Endothelial cell of umbilical vein (primary cell): ENCODE measurements at regions not wholly inside any gene's neighbourhood (a gene's known extent, or its start where the extent isn't known, plus 50 kb on each side); places are given as distances from the start of the nearest gene placed in this dataset.

Experiments used
- BruUV-seq: library from RNA; stranded (reverse); fragments of 400-500 nt; replicated peaks from 2 replicates; lab custom pipeline; 2021; lab: Mats Ljungman, UMichigan
- CTCF ChIA-PET: fragments of 300-600, 350-600 bp; sonication (Branson Sonifier 250); formaldehyde crosslinking; loops from one replicate; lab custom pipeline; 2021; ENCODE audit warnings: antibody characterized with exemption, inconsistent platforms; lab: Charles Lee
- POLR2A ChIA-PET: fragments of 300-600, 350-600 bp; sonication (Branson Sonifier 250); formaldehyde crosslinking; loops from one replicate; lab custom pipeline; 2021; ENCODE audit warnings: antibody characterized with exemption, inconsistent platforms; lab: Charles Lee
- DNase-seq: peaks from one replicate; pipeline ENCODE4 v3.0.0-alpha.2; 2011; ENCODE audit warnings: low read depth, low spot score
- FAIRE-seq: peaks from 2 replicates; lab custom pipeline; 2011; peaks lifted over from hg19 to GRCh38; lab: Jason Lieb, UNC
- H2AFZ ChIP-seq: 2 replicates; pipeline ENCODE4 v1.6.0; 2012; ENCODE audit warnings: low read depth, low read length, control low read depth, inconsistent platforms
- H3K27ac ChIP-seq: 2 replicates; pipeline ENCODE4 v1.5.1; 2011; ENCODE audit warnings: low read depth, mild to moderate bottlenecking, control low read depth, low read length, moderate library complexity; ENCODE audit not compliant: insufficient read depth
- H3K27me3 ChIP-seq, 2 experiments: 2 replicates each; pipeline versions ENCODE4 v1.6.0 to v1.6.1; 2011; ENCODE audit warnings: low read length in 2 of 2, mixed read lengths in 1 of 2; ENCODE audit not compliant: control insufficient read depth in 2 of 2, insufficient read depth in 2 of 2
- H3K36me3 ChIP-seq, 2 experiments: 2 replicates in 1 of 2; 3 replicates in 1 of 2; pipeline ENCODE4 v1.5.1; 2011; ENCODE audit warnings: low read length in 2 of 2, mild to moderate bottlenecking in 1 of 2, moderate library complexity in 1 of 2; ENCODE audit not compliant: control insufficient read depth in 2 of 2, insufficient read depth in 2 of 2; ENCODE audit errors: extremely low read depth in 1 of 2
- H3K4me1 ChIP-seq: 3 replicates; pipeline ENCODE4 v1.5.1; 2011; ENCODE audit warnings: mild to moderate bottlenecking, low read length; ENCODE audit not compliant: control insufficient read depth, insufficient read depth; ENCODE audit errors: extremely low read depth
- H3K4me2 ChIP-seq: 2 replicates; pipeline ENCODE4 v1.6.1; 2011; ENCODE audit warnings: low read length, control low read depth, mixed read lengths; ENCODE audit not compliant: insufficient read depth
- H3K4me3 ChIP-seq, 3 experiments: fragments of 200-600 bp in 1 of 3; sonication (generic), shearing (Covaris generic) in 1 of 3; replicated peaks in 1 of 3; 2 replicates each; pipeline ENCODE4 v1.5.1; 2011 to 2016; ENCODE audit warnings: control low read depth in 3 of 3, low read length in 3 of 3, mild to moderate bottlenecking in 2 of 3, inconsistent platforms in 1 of 3, low read depth in 1 of 3, moderate library complexity in 1 of 3; ENCODE audit not compliant: insufficient read depth in 1 of 3
- H3K79me2 ChIP-seq: 2 replicates; pipeline ENCODE4 v1.6.0; 2012; ENCODE audit warnings: low read length, inconsistent platforms; ENCODE audit not compliant: control insufficient read depth, insufficient read depth
- H3K9ac ChIP-seq: replicated peaks from 2 replicates; pipeline ENCODE3; 2011; ENCODE audit warnings: low read length, control low read depth; ENCODE audit not compliant: insufficient read depth; ENCODE audit errors: extremely low read depth
- H3K9me1 ChIP-seq: replicated peaks from 3 replicates; pipeline ENCODE4 v1.6.0; 2011; ENCODE audit warnings: mild to moderate bottlenecking, low read length; ENCODE audit not compliant: control insufficient read depth, insufficient read depth; ENCODE audit errors: extremely low read depth
- H3K9me3 ChIP-seq: replicated peaks from 2 replicates; pipeline ENCODE4 v1.5.1; 2012; ENCODE audit warnings: low read length, inconsistent platforms; ENCODE audit not compliant: control insufficient read depth, insufficient read depth
- H4K20me1 ChIP-seq: replicated peaks from 2 replicates; pipeline ENCODE3; 2011; ENCODE audit warnings: mild to moderate bottlenecking, low read length; ENCODE audit not compliant: control insufficient read depth, insufficient read depth; ENCODE audit errors: extremely low read depth
- EZH2 ChIP-seq: IDR thresholded peaks from 2 replicates; pipeline ENCODE4 v1.6.1; 2012; ENCODE audit warnings: borderline replicate concordance, low read depth, mild to moderate bottlenecking, moderate library complexity, low read length, inconsistent platforms; ENCODE audit not compliant: severe bottlenecking
- FOS ChIP-seq: IDR thresholded peaks from 2 replicates; pipeline ENCODE4 v1.6.1; 2011; ENCODE audit warnings: mild to moderate bottlenecking, low read length, moderate library complexity, borderline replicate concordance; ENCODE audit not compliant: insufficient read depth
- GATA2 ChIP-seq: IDR thresholded peaks from 2 replicates; pipeline ENCODE4 v1.7.0; 2011; ENCODE audit warnings: low read depth, mild to moderate bottlenecking, moderate library complexity, mixed read lengths, low read length; ENCODE audit not compliant: insufficient read length, insufficient read depth
- JUN ChIP-seq: IDR thresholded peaks from 2 replicates; pipeline ENCODE4 v1.6.1; 2011; ENCODE audit warnings: borderline replicate concordance, low read depth; ENCODE audit not compliant: insufficient read length, insufficient read depth
- MYC ChIP-seq: IDR thresholded peaks from one replicate; pipeline ENCODE4 v1.6.1; 2011; ENCODE audit warnings: mild to moderate bottlenecking, low read depth, low read length
- POLR2A ChIP-seq: IDR thresholded peaks from 2 replicates; pipeline ENCODE4 v1.6.1; 2012; ENCODE audit warnings: low read depth, mild to moderate bottlenecking, control low read depth, low read length
- POLR2AphosphoS5 ChIP-seq: IDR thresholded peaks from 2 replicates; pipeline ENCODE4 v1.6.1; 2012; ENCODE audit warnings: low read depth, mild to moderate bottlenecking, control low read depth, low read length, moderate library complexity; ENCODE audit not compliant: insufficient read depth
- dilution Hi-C: fragments of 300-500 bp; cut with MboI; formaldehyde crosslinking; loops from one replicate; pipeline ENCODE4 v1.15.0; 2019; ENCODE audit warnings: low sequenced_read_pairs; ENCODE audit not compliant: extremely low pct_ligation_motif_present
- intact Hi-C: fragments of 100-400 bp; cut with micrococcal nuclease; formaldehyde crosslinking; loops from one replicate; pipeline ENCODE4 v1.10.0; 2022
- TF ChIP-seq, protein P1 (sequence below), 2 donors: IDR thresholded peaks; 1 replicate in 1 of 2; 2 replicates in 1 of 2; pipeline ENCODE4 v1.5.1; 2011; ENCODE audit warnings: low read length in 2 of 2, mild to moderate bottlenecking in 2 of 2, moderate library complexity in 2 of 2, control low read depth in 1 of 2, inconsistent platforms in 1 of 2, low read depth in 1 of 2; ENCODE audit not compliant: insufficient read depth in 1 of 2; ENCODE audit errors: extremely low read depth in 1 of 2
- TF ChIP-seq, protein P2 (sequence below): IDR thresholded peaks from 2 replicates; pipeline ENCODE4 v1.6.1; 2011; ENCODE audit not compliant: insufficient read depth, insufficient read length

DNA sequence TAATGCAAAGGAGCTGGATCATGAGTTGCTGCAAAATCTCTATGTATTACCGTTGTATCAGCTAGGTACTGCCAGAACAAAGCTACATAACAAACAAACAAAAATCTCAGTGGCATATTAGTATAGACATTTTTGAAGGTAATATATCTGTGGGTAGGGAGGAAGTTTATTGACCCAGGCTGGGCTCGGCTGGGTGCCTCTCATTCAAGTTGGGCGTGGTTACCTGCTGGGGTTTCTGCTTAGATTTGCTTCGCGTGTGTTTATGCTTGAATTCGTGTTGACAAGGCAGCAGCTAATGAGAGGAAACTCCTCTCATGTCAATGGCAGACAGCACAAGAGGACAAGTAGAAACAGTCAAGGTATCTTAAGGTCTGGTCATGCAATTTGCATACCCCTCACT is 520.7 kb downstream of the SOX5 start:
- BruUV-seq = no TSS peak
- dilution Hi-C loops = no loop called here

More for the DNA sequence above, 520.7 kb downstream of the SOX5 start:
- no peaks in the 10 kb centered on the region for H3K79me2 ChIP-seq
- intact Hi-C loops = no loop called here
- no peak for FAIRE-seq
- H3K27me3 ChIP-seq = no peaks in the 10 kb centered on the region
- no peak overlapping the region for H3K4me2 ChIP-seq
- no peak overlapping the region for H3K27ac ChIP-seq
- no peaks in the 10 kb centered on the region for H4K20me1 ChIP-seq
- no peak overlapping the region for H2AFZ ChIP-seq
- H3K36me3 ChIP-seq = no peaks in the 10 kb centered on the region
- H3K4me3 ChIP-seq = no peak overlapping the region
- no peaks in the 10 kb centered on the region for H3K9me3 ChIP-seq
- DNase-seq = no peak
- TF ChIP-seq EZH2 (no peak), POLR2AphosphoS5 (no peak), MYC (no peak), GATA2 (no peak), POLR2A (no peak), JUN (no peak), FOS (no peak)
- TF ChIP-seq, protein P1, sequence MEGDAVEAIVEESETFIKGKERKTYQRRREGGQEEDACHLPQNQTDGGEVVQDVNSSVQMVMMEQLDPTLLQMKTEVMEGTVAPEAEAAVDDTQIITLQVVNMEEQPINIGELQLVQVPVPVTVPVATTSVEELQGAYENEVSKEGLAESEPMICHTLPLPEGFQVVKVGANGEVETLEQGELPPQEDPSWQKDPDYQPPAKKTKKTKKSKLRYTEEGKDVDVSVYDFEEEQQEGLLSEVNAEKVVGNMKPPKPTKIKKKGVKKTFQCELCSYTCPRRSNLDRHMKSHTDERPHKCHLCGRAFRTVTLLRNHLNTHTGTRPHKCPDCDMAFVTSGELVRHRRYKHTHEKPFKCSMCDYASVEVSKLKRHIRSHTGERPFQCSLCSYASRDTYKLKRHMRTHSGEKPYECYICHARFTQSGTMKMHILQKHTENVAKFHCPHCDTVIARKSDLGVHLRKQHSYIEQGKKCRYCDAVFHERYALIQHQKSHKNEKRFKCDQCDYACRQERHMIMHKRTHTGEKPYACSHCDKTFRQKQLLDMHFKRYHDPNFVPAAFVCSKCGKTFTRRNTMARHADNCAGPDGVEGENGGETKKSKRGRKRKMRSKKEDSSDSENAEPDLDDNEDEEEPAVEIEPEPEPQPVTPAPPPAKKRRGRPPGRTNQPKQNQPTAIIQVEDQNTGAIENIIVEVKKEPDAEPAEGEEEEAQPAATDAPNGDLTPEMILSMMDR (IDR thresholded peaks at IDR 0.05; ENCODE audit: extremely low read depth in 1 of 2, insufficient read depth in 1 of 2, low read depth in 1 of 2, low read length in 2 of 2) = no peak
- TF ChIP-seq, protein P2, sequence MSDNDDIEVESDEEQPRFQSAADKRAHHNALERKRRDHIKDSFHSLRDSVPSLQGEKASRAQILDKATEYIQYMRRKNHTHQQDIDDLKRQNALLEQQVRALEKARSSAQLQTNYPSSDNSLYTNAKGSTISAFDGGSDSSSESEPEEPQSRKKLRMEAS = no peak
- ChIA-PET POLR2A (no interaction called here), CTCF (no interaction called here)
- H3K9ac ChIP-seq = no peak overlapping the region
- H3K4me1 ChIP-seq = no peaks in the 10 kb centered on the region
- no peaks in the 10 kb centered on the region for H3K9me1 ChIP-seq
